ENCODE measurements at regions not wholly inside any gene's neighbourhood (a gene's known extent, or its start where the extent isn't known, plus 50 kb on each side); places are given as distances from the start of the nearest gene placed in this dataset.

DNA sequence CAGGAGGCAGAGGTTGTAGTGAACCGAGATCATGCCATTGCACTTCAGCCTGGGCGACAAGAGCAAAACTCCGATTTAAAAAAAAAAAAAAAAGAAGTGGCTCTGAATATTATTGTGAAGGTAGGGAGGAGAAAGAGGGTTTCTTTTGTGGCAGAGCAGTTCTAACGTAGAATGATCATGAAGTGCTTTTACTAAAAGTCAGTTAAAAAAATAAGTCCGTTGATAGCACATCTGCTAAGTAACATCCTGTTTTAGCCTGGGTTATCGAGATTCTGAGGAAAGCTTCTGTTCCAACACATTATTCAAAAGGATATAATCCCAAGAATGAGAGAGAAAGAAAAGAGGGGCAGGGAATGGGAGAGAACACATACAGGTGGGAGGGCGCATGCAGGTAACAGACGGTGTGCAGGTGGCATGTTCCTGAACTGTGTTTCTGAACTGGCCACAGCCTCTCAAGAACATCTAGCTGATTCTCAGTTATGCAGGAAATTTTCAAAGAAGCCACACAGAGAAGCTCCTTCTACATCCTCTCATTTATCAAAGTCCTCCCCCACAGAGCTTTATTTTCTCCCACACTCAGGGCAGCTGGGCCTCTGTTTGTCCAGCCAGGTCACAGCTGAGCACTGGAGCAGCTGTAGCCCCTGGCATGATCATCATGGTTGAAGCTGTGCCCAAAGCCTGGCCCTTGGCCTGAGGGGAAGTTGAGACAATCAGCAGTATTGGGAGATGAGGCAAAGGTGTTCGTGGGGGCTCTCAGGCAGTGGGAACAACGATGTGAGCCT lies 342.3 kb downstream of the ZNF674 start:
- TF ChIP-seq, protein P1, sequence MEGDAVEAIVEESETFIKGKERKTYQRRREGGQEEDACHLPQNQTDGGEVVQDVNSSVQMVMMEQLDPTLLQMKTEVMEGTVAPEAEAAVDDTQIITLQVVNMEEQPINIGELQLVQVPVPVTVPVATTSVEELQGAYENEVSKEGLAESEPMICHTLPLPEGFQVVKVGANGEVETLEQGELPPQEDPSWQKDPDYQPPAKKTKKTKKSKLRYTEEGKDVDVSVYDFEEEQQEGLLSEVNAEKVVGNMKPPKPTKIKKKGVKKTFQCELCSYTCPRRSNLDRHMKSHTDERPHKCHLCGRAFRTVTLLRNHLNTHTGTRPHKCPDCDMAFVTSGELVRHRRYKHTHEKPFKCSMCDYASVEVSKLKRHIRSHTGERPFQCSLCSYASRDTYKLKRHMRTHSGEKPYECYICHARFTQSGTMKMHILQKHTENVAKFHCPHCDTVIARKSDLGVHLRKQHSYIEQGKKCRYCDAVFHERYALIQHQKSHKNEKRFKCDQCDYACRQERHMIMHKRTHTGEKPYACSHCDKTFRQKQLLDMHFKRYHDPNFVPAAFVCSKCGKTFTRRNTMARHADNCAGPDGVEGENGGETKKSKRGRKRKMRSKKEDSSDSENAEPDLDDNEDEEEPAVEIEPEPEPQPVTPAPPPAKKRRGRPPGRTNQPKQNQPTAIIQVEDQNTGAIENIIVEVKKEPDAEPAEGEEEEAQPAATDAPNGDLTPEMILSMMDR (IDR thresholded peaks at IDR 0.05) = no peak
- TF ChIP-seq POLR2A (IDR thresholded peaks at IDR 0.05) = no peak
